HEK293T (cell line): ENCODE measurements at regions not wholly inside any gene's neighbourhood (a gene's known extent, or its start where the extent isn't known, plus 50 kb on each side); places are given as distances from the start of the nearest gene placed in this dataset.

Experiments
- BHLHE40 ChIP-seq: fragments of 450-650 bp; IDR thresholded peaks from 2 replicates; pipeline ENCODE4 v1.6.1; 2016; ENCODE audit warnings: mild to moderate bottlenecking, moderate library complexity, borderline replicate concordance
- SUZ12 ChIP-seq: fragments of 450-650 bp; IDR thresholded peaks from 2 replicates; pipeline ENCODE4 v1.6.1; 2016; ENCODE audit warnings: mild to moderate bottlenecking
- TF ChIP-seq, protein P1 (sequence below): fragments of 450-650 bp; IDR thresholded peaks from 2 replicates; pipeline ENCODE4 v1.6.1; 2016

GRCh38 chrX:10988653-10989052, 122.5 kb upstream of the HCCS start:
- TF ChIP-seq, protein P1, sequence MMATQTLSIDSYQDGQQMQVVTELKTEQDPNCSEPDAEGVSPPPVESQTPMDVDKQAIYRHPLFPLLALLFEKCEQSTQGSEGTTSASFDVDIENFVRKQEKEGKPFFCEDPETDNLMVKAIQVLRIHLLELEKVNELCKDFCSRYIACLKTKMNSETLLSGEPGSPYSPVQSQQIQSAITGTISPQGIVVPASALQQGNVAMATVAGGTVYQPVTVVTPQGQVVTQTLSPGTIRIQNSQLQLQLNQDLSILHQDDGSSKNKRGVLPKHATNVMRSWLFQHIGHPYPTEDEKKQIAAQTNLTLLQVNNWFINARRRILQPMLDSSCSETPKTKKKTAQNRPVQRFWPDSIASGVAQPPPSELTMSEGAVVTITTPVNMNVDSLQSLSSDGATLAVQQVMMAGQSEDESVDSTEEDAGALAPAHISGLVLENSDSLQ, result no peak
- TF ChIP-seq BHLHE40 (no peak), SUZ12 (no peak)
